ENCODE measurements at regions not wholly inside any gene's neighbourhood (a gene's known extent, or its start where the extent isn't known, plus 50 kb on each side); places are given as distances from the start of the nearest gene placed in this dataset.

- no peak overlapping the region for H3K4me3 ChIP-seq (replicated peaks; ENCODE audit: low read depth, low read length)
- no peak for DNase-seq (ENCODE audit: extremely low read depth, low read depth)
- no peak for TF ChIP-seq CTCF (IDR thresholded peaks at IDR 0.05; ENCODE audit: low read depth, low read length, missing control alignments)
These were observed 185.9 kb upstream of the S1PR3 start for GRCh38 chr9:88805217-88805943.

- no peak for DNase-seq (ENCODE audit: extremely low read depth, low read depth)
- no peak overlapping the region for H3K4me3 ChIP-seq (replicated peaks; ENCODE audit: low read depth, low read length)
- TF ChIP-seq CTCF (IDR thresholded peaks at IDR 0.05; ENCODE audit: low read depth, low read length, missing control alignments): no peak
These were observed 183.8 kb upstream of the S1PR3 start for GRCh38 chr9:88807426-88807825.

GRCh38 chr9:88808019-88808656, 183.1 kb upstream of the S1PR3 start:
- DNase-seq (ENCODE audit: extremely low read depth, low read depth): no peak
- TF ChIP-seq CTCF (IDR thresholded peaks at IDR 0.05; ENCODE audit: low read depth, low read length, missing control alignments): no peak
- no peak overlapping the region for H3K4me3 ChIP-seq (replicated peaks; ENCODE audit: low read depth, low read length)

GRCh38 chr9:88808761-88809354, 182.4 kb upstream of the S1PR3 start:
- H3K4me3 ChIP-seq (replicated peaks; ENCODE audit: low read depth, low read length): no peak overlapping the region
- TF ChIP-seq CTCF (IDR thresholded peaks at IDR 0.05; ENCODE audit: low read depth, low read length, missing control alignments): no peak
- DNase-seq (ENCODE audit: extremely low read depth, low read depth): no peak

GRCh38 chr9:88809355-88810161, 181.7 kb upstream of the S1PR3 start:
- TF ChIP-seq CTCF (IDR thresholded peaks at IDR 0.05; ENCODE audit: low read depth, low read length, missing control alignments): no peak
- no peak for DNase-seq (ENCODE audit: extremely low read depth, low read depth)
- no peak overlapping the region for H3K4me3 ChIP-seq (replicated peaks; ENCODE audit: low read depth, low read length)

- H3K4me3 ChIP-seq (replicated peaks; ENCODE audit: low read depth, low read length): no peak overlapping the region
- DNase-seq (ENCODE audit: extremely low read depth, low read depth): no peak
- TF ChIP-seq CTCF (IDR thresholded peaks at IDR 0.05; ENCODE audit: low read depth, low read length, missing control alignments): no peak
These were observed 180.4 kb upstream of the S1PR3 start for GRCh38 chr9:88810826-88811225.

Measured in HFF-Myc (cell line).